ENCODE measurements at regions not wholly inside any gene's neighbourhood (a gene's known extent, or its start where the extent isn't known, plus 50 kb on each side); places are given as distances from the start of the nearest gene placed in this dataset.

DNA sequence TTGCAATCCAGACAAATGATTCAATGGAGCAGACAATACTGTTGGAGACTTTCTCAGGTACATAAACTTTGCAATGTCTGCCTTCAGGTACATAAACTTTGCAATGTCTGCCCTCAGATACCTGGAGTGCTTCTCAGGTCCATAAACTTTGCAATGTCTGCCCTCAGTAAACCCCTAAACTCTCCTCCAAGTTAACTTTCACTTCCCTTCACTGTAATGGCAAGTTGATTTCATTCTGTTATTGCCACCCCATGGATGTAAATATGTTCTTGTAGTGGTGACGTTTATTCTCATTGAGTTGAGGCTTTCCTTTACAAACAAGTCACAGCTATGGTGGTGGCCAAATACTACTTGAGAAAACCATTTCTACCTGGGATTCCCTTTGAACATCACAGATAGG lies 338.8 kb downstream of the EPM2A start:
- no peak for TF ChIP-seq RFX5 (IDR thresholded peaks at IDR 0.05; ENCODE audit: borderline replicate concordance, low read depth, low read length)
- TF ChIP-seq, protein P1, sequence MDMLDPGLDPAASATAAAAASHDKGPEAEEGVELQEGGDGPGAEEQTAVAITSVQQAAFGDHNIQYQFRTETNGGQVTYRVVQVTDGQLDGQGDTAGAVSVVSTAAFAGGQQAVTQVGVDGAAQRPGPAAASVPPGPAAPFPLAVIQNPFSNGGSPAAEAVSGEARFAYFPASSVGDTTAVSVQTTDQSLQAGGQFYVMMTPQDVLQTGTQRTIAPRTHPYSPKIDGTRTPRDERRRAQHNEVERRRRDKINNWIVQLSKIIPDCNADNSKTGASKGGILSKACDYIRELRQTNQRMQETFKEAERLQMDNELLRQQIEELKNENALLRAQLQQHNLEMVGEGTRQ (IDR thresholded peaks at IDR 0.05; ENCODE audit: low read length) = no peak

Data from H1 (cell line).